Medulla oblongata (tissue), 1 donor: ENCODE measurements at regions not wholly inside any gene's neighbourhood (a gene's known extent, or its start where the extent isn't known, plus 50 kb on each side); places are given as distances from the start of the nearest gene placed in this dataset.
"Not testable (repeated sequence)": the region's sequence is repeated elsewhere in the genome, so short reads cannot be mapped to it uniquely, and the experiment has no call there.

ENCODE experiments used
- DNase-seq: peaks from one replicate; pipeline ENCODE4 v3.0.0-alpha.2; 2015; ENCODE audit errors: extremely low spot score

DNA sequence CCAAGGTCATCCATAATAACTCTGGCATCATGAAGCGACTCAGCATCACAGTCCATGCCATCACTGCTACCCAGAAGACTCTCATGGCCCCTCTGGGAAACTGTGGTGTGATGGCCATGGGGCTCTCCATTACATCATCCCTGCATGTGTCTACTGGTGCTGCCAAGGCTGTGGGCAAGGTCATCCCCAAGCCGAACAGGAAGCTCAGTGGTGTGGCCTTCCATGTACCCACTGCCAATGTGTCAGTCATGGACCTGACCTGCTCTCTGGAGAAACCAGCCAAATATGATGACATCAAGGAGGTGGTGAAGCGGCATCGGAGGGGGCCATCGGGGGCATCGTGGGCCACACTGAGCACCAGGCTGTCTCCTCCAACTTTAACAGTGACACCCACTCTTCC lies 65.1 kb upstream of the ARHGAP29 start:
- DNase-seq: no peak

- DNase-seq: no peak
Observed at GRCh38 chr1:94301186-94301585, 63.8 kb upstream of the ARHGAP29 start.

DNA sequence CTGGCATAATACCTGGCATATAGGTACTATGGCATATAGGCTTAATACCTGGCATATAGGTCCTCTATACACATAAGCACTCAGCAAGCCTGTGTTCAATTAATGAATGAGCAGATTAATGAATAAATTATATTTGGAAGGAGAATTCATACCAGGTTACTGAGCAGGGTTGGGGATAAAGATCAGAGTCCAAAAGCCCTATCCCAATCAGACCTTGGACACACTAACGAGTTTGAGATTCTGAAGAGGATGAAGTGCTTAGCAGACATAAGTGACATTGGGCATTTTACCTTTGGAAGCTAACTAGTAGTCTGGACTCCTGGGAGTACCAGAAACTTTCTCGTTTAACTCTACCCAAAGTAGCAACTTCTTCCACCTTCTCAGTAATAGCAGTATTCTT lies 63.3 kb upstream of the ARHGAP29 start:
- DNase-seq: no peak

DNA sequence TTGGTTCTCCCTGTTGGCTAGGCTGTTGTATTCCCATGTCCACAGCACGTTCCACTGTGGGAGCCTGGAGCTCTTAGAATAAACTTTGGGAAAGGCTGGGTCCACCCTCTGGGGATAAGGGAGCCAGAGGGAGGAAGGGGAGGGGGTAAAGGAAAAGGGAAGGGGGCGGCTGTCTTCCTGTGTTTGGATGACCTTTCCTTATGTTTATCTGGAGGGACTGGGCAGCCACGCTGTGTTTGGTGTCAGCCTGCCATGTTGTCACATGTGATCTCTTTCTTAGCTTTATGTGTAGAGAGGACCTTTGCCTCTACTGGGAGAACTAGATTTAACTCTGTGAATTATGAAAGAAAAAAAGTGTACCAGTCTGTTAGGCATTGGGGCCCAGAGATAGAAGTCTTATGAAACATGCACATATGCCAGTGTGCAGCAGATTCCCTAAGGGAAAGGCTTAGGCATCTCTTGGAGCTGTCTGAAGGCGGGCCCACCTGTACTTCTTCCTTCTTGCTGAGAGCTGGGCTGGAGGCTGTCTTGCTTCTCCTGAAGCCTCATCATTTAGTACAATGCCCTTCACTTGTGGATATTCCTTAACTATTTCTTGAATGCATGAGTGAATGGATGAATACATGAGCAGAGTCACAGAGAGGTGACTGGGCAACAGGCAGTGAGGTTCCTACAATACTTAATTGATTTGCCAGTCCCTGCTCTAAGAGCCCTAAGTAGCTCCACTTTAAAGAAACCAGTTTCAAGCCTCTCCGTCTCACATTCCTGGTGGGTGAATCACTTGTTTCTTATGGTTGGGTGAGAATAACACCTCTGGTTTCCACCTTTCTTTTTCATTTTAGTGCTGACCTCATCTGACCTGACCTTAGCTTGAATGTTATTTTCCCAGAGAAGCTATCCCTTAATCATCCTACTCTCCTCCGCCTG lies 62.5 kb upstream of the ARHGAP29 start:
- no peak for DNase-seq

DNA sequence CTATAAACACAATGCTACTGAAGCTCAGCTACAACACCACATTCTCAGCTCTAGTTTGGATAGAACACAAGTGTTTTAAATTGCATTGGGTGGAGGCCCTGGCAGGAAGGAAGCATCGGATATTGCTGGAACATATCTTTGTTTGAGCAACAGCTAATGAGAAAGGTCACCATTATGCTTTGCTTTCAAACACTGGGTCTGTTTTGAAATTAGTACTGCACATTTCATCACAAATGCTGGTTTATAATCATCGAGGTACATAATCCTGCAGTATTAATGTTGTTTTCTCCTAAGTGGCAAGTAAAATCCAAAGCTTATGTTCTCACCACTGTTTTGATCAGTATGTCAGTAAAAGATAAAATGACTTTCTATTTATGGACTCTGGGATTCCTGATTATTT lies 61.5 kb upstream of the ARHGAP29 start:
- DNase-seq: no peak

GRCh38 chr1:94296018-94296417 lies 58.6 kb upstream of the ARHGAP29 start:
- DNase-seq: peak; percentile 18

DNA sequence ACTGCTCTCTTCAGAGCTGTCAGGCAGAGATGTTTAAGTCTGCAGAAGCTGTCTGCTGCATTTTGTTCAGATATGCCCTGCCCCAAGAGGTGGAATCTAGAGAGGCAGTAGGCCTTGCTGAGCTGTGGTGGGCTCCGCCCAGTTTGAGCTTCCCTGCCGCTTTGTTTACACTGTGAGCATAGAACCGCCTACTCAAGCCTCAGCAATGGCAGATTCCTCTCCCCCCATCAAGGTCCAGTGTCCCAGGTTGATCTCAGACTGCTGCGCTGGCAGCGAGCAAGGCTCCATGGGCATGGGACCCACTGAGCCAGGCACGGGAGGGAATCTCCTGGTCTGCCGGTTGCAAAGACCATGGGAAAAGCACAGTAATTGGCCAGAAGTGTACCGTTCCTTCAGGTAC lies 55.6 kb upstream of the ARHGAP29 start:
- DNase-seq: not testable (repeated sequence)

DNA sequence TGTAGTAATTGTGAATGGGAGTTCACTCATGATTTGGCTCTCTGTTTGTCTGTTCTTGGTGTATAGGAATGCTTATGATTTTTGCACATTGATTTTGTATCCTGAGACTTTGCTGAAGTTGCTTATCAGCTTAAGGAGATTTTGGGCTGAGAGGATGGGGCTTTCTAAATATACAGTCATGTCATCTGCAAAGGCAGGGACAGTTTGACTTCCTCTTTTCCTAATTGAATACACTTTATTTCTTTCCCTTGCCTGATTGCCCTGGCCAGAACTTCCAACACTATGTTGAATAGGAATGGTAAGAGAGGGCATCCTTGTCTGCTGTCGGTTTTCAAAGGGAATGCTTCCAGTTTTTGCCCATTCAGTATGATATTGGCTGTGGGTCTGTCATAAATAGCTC lies 51.9 kb upstream of the ARHGAP29 start:
- not testable (repeated sequence) for DNase-seq
